Stomach (tissue), 4 donors: ENCODE measurements at regions not wholly inside any gene's neighbourhood (a gene's known extent, or its start where the extent isn't known, plus 50 kb on each side); places are given as distances from the start of the nearest gene placed in this dataset.

ENCODE experiments used
- POLR2A ChIP-seq, 4 donors: fragments of 450-650 bp; IDR thresholded peaks; one replicate each; pipeline ENCODE4 v1.6.1; 2016; ENCODE audit warnings: antibody characterized with exemption in 4 of 4, control low read depth in 2 of 4, mild to moderate bottlenecking in 1 of 4, moderate library complexity in 1 of 4
- TF ChIP-seq, protein P1 (sequence below), 7 experiments: fragments of 450-650 bp in 4 of 7; fragments of 200-600 bp in 3 of 7; sonication (generic) in 3 of 7; IDR thresholded peaks; one replicate each; pipeline ENCODE4 v1.5.1; 2016 to 2019; ENCODE audit warnings: antibody characterized with exemption in 7 of 7, control low read depth in 2 of 7, mild to moderate bottlenecking in 1 of 7

- TF ChIP-seq POLR2A (IDR thresholded peaks at IDR 0.05): no peak
- TF ChIP-seq, protein P1, sequence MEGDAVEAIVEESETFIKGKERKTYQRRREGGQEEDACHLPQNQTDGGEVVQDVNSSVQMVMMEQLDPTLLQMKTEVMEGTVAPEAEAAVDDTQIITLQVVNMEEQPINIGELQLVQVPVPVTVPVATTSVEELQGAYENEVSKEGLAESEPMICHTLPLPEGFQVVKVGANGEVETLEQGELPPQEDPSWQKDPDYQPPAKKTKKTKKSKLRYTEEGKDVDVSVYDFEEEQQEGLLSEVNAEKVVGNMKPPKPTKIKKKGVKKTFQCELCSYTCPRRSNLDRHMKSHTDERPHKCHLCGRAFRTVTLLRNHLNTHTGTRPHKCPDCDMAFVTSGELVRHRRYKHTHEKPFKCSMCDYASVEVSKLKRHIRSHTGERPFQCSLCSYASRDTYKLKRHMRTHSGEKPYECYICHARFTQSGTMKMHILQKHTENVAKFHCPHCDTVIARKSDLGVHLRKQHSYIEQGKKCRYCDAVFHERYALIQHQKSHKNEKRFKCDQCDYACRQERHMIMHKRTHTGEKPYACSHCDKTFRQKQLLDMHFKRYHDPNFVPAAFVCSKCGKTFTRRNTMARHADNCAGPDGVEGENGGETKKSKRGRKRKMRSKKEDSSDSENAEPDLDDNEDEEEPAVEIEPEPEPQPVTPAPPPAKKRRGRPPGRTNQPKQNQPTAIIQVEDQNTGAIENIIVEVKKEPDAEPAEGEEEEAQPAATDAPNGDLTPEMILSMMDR (IDR thresholded peaks at IDR 0.05): no peak
Observed at GRCh38 chr2:24412812-24413211, 52.5 kb upstream of the ITSN2 start.
